SKM-1 treated with dmso at 0.1 percent for 144 hours (cell line): ENCODE measurements at regions not wholly inside any gene's neighbourhood (a gene's known extent, or its start where the extent isn't known, plus 50 kb on each side); places are given as distances from the start of the nearest gene placed in this dataset.

ENCODE experiments used
- DNase-seq: peaks from one replicate; lab custom pipeline; 2025; ENCODE audit not compliant: unreplicated experiment; lab: John Stamatoyannopoulos, UW

DNA sequence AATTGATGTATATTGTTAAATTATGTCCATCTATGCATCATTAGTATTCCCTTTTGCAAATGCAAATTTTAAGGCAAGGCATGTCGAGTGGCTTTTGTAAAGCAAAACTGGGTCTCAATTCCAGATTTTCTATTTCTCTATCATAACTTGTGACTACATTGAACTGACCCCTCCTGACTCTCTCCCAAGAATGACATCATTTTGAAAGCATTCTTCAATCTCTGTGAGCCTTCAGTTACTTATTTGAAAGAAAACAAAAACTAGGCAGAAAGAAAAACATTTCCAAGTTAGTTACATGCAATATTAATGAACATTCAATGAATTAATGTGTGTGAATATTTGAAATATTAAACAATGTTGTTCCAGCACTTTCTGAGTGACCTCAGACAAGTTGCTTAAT, 314.3 kb upstream of the CLNK start:
- no peak for DNase-seq

DNA sequence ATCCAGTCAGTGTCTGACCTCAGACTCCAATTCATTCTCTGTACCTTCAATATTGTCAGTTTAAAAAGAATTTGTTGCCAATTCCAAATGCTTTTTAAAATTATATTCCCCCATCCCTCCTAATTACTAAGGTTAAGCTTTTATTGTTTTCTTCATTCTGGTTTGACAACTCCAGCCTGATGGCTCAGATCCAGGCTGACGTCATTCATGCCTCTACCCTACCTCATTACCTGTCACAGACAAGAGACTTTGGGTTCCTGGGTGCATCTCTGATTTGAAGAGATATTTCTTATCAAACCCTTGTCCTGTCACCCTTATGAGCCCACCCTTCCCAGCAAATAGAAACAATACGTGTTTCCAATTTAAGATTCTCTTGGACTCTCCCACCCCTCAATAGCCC, 300.2 kb upstream of the CLNK start:
- DNase-seq = no peak

- no peak for DNase-seq
These were observed 299.5 kb upstream of the CLNK start for GRCh38 chr4:10983885-10984640.

- DNase-seq = no peak
These were observed 298.7 kb upstream of the CLNK start for GRCh38 chr4:10983268-10983667.

DNA sequence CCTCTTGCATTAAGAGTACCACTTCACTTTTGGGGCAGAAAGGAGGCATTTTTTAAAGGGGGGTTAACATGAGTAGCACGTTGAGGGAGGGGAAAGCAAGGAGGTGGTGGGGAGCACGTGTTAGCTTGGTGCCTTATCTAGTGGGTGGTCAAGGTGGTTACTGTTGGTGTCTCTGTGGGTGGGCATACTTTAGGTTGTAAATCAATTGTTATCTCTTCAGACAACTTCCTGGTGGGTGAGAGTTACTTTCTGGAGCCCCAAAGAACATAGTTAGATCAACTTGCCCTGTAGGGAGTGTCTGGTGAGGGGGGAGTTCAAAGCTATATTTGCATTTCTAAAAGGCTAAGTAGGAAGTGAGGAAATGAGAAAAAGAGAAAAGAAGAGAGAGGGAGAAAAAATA, 297.7 kb upstream of the CLNK start:
- DNase-seq = no peak

DNA sequence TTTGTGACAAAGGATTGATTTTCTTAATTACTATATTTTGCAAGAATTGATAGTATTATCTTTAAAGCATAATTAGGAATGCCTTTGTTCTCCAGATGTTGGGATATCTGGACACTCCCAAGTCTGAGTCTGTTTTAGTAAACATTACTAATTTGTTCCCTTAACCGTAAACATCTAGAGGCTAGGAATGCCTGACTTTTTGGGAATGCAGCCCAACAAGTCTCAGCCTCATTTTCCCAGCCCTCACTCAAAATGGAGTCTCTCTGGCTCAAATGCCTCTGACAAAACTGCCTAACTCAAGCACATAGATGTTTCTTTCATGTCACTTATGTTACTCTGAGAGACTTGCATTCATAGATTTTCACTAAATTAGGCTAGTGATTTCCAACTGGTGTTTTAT, 297.0 kb upstream of the CLNK start:
- DNase-seq = no peak

- DNase-seq = no peak
These were observed 296.5 kb upstream of the CLNK start for GRCh38 chr4:10981096-10981495.

DNA sequence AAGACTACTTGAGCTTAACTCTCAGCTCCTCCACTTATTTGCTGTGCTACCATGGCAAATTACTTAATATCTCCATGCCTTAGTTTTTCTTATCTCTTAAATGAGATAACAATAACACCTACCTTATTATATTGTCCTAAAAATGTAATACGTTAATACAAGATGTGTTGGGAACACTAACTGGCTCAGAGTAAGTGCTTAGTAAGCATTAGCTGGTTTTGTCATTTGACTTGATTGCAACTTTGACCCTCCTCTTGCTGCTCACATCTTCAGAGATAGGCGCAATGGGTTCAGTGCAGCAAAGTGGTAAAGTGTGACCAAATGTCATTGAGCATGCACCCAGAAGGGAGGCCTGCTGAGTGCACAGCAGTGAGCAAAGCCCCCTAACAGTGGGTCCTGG, 294.5 kb upstream of the CLNK start:
- no peak for DNase-seq

DNA sequence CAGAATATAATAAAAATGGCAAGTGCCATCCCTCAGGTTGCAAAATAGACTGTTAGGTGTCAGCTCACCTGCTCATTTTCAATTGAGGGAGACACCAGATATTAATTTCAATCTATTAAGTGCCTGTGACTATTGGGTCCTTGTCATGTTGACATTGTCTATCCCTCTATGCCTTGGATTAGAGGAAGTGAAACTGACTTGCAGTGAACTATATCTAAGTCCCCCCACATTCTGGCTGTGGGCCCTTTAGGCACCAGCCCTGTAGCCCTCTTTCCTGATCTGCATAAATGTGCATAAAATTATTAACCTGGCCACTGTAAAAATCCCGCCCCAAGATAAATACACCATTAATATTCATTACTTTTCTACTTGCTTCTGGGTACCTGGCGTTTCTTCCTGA, 293.0 kb upstream of the CLNK start:
- no peak for DNase-seq

- no peak for DNase-seq
These were observed 289.8 kb upstream of the CLNK start for GRCh38 chr4:10974371-10974770.

DNA sequence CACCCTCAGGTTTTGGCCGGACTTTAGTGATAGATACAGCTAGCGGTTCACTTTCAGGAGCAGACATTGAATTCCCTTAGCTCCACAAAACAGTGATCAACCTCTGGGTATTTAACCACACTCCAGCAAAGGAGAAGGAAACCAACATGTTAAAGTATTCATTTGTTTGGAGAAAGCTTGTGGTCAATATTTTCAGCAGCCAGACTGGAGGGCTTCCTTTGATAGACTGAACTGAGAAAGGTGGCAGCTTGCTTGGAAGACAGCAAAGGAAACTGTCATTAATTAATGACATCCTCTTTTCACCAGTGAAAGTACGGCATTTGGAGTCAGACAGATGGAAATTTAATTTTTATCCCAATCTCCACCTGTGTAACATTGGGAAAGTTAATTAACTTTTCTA, 289.1 kb upstream of the CLNK start:
- DNase-seq = no peak

- no peak for DNase-seq
These were observed 287.3 kb upstream of the CLNK start for GRCh38 chr4:10971800-10972401.

GRCh38 chr4:10965196-10965595, 280.6 kb upstream of the CLNK start:
- no peak for DNase-seq

DNA sequence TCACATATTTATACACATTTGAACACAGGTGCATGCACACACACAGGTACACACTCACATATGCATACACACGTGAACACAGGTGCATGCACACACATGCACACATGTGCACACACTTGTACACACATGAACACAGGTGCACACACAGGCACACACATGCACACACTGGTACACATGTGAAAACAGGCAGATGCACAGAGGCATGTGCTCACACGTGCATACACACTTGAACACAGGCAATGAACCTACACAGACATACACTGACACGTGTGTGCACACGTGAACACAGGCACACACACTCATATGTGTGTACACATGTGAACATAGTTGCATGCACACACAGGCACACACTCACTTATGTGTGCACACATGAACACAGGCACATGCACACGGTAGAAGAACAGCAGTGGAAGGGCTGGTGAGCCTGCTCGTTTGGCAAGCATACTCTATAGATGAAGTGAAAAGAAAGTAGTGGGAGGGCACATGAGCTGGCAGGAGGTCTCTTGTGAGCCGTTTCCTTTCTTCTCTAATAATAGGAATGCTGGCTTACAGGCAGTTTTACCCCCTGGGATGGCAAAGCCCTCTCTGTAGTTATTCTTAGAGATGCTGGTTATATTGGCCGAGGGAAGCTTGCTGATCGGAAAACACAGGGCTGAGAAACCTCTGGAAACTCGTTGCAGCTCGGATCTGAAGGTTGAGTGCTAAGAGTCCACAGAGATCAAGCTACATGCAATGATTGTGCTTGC, 279.6 kb upstream of the CLNK start:
- DNase-seq = no peak

DNA sequence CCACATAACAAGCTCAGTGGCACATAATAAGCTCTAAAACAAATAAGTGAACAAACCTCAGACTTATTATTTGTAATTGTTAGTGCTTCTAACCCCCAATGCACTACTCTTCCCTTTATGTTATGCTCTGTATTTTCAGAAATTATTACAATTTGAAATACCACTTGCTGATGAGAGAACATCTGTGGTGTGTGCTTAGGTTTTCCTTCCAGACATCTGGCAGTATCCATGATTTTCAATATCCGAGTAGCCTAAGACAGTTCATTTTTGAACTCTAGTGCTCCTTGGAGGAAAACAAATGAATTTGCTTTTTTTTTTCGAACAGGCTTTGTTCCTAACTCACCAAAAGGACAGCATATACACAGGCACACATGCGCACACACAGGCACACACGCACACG, 278.7 kb upstream of the CLNK start:
- no peak for DNase-seq

DNA sequence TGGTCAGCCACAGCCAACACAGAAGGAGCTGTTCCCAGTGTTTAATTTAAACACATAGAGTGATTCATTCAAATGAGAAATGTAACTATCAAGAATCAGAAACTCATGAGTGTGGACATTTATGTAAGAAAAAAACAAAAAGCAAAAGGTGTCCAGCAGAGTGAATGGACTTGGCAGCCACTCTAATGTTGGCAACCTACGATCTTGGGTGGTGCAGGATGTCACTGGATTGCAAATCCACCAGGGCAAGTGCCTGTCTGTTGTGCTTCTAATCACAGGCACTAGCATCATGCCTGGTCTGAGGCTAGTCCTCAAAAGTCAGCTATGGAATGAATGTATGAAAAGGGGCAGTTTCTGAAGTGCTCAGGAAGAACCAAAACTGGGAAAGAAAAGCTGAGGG, 277.7 kb upstream of the CLNK start:
- no peak for DNase-seq

DNA sequence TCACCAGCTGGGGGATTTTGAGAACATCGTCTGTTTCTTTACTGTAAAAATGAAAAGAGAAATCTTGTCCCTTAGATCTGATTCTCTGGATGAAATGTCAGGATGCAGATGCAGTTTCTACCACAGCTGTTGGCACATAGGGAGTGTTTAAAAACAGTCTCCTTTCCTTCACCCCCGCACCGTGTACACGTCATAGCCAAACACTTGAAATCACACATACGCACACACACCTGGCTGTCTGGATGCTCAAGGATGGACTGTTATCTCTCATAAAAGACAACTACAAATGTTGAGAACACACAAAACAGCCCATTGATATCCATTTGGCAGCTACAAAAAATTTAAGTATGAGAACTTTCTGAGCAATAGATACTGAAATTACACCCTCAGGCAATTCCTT, 275.8 kb upstream of the CLNK start:
- no peak for DNase-seq

GRCh38 chr4:10959586-10959985, 275.0 kb upstream of the CLNK start:
- DNase-seq = no peak

- DNase-seq = no peak
These were observed 273.8 kb upstream of the CLNK start for GRCh38 chr4:10958226-10958856.

DNA sequence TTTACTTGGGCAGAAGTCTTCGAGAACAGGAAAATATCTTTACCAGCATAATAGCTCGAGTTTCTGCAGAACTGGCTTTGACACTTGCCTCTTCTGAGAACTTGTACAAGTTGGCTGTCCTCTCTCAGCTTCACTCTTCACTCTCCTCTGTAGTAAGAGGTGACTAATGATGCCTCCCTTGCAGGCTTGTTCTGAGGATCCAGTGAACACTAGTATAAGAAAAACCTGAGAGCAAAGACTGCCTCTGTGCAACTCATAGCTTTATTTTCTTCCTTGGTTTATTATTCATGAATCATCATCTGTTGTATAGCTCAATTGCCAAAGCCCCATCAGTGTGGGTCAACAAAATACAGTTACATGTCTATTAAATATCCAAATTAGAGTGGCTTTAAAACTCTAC, 266.7 kb upstream of the CLNK start:
- no peak for DNase-seq

DNA sequence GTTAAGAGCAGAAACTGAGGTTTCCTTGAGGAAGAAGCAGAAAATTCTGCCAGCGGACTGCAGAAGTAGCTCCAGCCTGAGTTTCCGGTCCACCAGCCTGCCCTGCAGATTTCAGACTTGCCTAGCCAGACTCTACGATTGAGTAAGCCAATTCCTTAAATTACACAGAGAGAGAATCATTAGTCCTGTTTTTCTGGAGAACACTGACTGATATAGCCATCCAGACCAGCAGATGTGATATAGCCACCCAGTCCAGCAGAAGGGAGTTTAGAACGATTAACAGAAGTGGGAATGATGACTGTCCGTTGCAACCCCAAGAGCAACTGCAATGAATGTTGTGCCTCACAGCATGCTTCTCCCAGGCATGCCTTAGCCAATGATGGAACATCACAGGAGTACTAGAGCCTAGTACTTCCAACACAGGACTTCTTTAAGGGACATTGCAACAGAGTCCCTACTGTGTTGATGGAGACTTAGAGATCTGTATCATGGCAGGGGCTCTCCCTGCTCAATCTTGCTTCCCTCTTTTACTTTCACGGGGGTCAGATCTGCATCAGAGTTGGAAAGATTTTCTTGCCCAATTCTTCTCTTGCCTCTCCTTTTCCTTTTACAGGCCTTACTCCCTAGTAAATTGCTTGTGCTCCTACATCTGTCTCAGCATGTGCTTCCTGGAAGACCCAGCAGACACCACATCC, 264.6 kb upstream of the CLNK start:
- DNase-seq = no peak
